Activated T-helper 17 cell treated with anti-CD3 and anti-CD28 coated beads, Interleukin-2, amount 50 U/mL, for 72 hours (primary cell): ENCODE measurements at regions not wholly inside any gene's neighbourhood (a gene's known extent, or its start where the extent isn't known, plus 50 kb on each side); places are given as distances from the start of the nearest gene placed in this dataset.
A peak's percentile ranks its signal among the peaks of the same experiment; 100 is the strongest.
"Not testable (repeated sequence)": the region's sequence is repeated elsewhere in the genome, so short reads cannot be mapped to it uniquely, and the experiment has no call there.

Source experiments
- ATAC-seq: fragments of 150-1000 bp; cut with Tn5 transposase; replicated peaks from 2 replicates; pipeline ENCODE4 v1.10.0; 2021; ENCODE audit warnings: mild to moderate bottlenecking, moderate library complexity
- H3K27ac Mint-ChIP-seq: one replicate; pipeline ENCODE4 v1.8.0; 2022; ENCODE audit warnings: mixed read lengths
- H3K27me3 Mint-ChIP-seq: one replicate; pipeline ENCODE4 v1.8.0; 2022; ENCODE audit warnings: mixed read lengths
- H3K36me3 Mint-ChIP-seq: one replicate; pipeline ENCODE4 v1.8.0; 2022; ENCODE audit warnings: low read depth, mild to moderate bottlenecking, mixed read lengths
- H3K4me1 Mint-ChIP-seq: one replicate; pipeline ENCODE4 v1.8.0; 2022; ENCODE audit warnings: mixed read lengths
- H3K4me3 Mint-ChIP-seq: one replicate; pipeline ENCODE4 v1.8.0; 2022; ENCODE audit warnings: mild to moderate bottlenecking, mixed read lengths
- H3K9me3 Mint-ChIP-seq: one replicate; pipeline ENCODE4 v1.8.0; 2022; ENCODE audit warnings: mixed read lengths

DNA sequence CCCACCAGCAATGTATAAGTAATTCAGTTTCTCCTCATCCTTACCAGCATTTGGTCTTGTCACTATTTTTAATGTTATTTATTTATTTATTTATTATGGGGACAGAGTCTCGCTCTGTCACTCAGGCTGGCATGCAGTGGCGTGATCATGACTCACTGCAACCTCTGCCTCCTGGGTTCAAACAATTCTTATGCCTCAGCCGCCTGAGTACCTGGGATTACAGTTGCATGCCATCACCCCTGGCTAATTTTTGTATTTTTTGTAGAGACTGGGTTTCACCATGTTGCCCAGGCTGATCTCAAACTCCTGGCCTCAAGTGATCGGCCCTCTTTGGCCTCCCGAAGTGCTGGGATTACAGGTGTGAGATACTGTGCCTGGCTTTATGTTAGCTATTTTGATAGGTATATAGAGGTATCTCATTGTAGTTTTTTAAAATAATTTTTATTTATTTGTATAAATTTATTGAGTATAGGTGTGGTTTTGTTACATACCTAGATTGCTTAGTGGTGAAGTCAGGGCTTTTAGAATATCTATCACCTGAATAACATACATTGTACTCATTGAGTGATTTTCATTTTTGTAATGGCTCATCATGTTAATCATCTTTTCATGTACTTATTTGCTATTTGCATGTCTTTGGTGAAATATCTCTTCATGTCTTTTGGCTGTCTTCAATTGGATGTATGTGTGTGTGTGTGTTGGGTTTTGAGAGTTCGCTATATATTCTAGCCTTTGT is 53.3 kb downstream of the TANC2 start:
- no peaks in the 10 kb centered on the region for H3K36me3 Mint-ChIP-seq
- H3K4me3 Mint-ChIP-seq = no peak overlapping the region
- H3K4me1 Mint-ChIP-seq = peaks cover 11% of the 10 kb centered on the region
- H3K27ac Mint-ChIP-seq = no peak overlapping the region
- ATAC-seq = no peak
- no peaks in the 10 kb centered on the region for H3K27me3 Mint-ChIP-seq
- H3K9me3 Mint-ChIP-seq = no peaks in the 10 kb centered on the region

DNA sequence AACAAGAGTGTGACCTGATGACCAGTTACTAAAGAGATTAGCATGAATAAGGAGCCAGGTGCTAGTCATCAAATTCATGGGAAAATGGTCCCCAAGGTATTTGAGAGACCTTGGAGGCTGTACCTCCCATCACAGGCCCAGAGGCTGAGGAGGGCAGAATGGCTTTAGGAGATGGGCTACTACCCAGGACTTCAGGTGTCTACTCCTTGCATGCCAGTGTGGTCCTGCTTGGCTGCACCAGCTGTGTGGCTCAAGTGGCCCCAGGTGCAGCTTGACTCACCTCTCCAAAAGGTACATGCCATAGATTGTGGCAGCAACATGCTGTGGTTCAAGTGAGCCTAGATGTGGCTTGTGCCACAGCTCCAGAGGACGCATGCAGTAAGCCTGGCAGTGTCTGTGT is 56.5 kb downstream of the TANC2 start:
- H3K27ac Mint-ChIP-seq = no peak overlapping the region
- no peak overlapping the region for H3K4me3 Mint-ChIP-seq
- H3K9me3 Mint-ChIP-seq = no peaks in the 10 kb centered on the region
- no peaks in the 10 kb centered on the region for H3K36me3 Mint-ChIP-seq
- H3K4me1 Mint-ChIP-seq = peaks cover 6% of the 10 kb centered on the region
- ATAC-seq = no peak
- H3K27me3 Mint-ChIP-seq = no peaks in the 10 kb centered on the region

DNA sequence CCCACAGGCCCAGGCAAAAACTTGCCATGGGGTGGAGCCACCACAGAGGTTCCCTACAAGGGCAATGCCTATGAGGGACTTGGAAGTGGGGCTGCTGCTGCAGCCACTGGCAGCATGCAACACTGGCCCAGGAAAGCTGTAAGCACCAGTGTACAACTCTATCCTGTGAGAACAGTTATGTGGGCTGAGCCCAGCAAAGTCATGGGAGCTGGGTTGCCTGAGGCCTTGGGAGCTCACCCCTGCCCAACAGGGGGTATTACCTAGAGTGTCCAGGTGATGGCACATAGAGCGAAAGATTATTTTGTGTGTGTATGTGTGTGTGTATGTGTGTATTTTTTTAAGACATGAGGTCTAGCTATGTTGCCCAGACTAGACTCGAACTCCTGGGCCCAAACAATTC is 57.0 kb downstream of the TANC2 start:
- Mint-ChIP-seq H3K36me3 (no peaks in the 10 kb centered on the region), H3K4me3 (no peak overlapping the region), H3K9me3 (no peaks in the 10 kb centered on the region), H3K27me3 (no peaks in the 10 kb centered on the region), H3K4me1 (peaks cover 6% of the 10 kb centered on the region), H3K27ac (no peak overlapping the region)
- ATAC-seq = no peak

DNA sequence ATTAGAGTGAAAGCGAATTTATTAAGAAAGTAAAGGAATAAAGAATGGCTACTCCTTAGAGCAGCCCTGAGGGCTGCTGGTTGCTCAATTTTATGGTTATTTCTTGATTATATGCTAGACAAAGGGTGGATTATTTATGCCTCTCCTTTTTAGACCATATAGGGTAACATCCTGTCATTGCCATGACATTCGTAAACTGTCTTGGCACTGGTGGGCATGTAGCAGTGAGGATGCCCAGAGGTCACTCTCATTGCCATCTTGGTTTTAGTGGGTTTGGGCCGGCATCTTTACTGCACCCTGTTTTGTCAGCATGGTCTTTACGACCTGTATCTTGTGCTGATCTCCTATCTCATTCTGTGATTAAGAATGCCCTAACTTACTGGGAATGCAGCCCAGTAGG is 58.2 kb downstream of the TANC2 start:
- no peak overlapping the region for H3K27ac Mint-ChIP-seq
- H3K9me3 Mint-ChIP-seq = no peaks in the 10 kb centered on the region
- ATAC-seq = no peak
- H3K27me3 Mint-ChIP-seq = no peaks in the 10 kb centered on the region
- H3K4me3 Mint-ChIP-seq = no peak overlapping the region
- H3K36me3 Mint-ChIP-seq = no peaks in the 10 kb centered on the region
- peaks cover 6% of the 10 kb centered on the region for H3K4me1 Mint-ChIP-seq

DNA sequence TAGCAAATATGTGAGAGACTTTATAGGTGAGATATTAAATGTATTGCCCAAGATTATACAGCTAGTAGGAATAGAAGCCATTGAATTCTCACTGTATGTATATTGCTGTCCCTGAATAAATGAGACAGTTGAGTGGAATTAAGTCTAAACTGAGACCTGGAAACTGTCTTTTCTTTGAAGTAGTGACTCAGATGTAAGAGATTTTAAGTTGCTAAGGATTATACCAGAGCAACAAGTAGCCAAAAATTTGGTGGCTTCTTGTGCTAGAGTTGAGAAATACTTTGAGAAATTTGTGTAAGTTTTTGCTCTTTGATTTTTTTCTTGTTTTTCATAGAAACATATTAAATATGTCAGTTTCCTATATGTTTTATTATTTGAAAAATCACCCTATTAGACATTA is 58.7 kb downstream of the TANC2 start:
- Mint-ChIP-seq H3K4me3 (no peak overlapping the region), H3K4me1 (peaks cover 6% of the 10 kb centered on the region), H3K36me3 (no peaks in the 10 kb centered on the region), H3K9me3 (no peaks in the 10 kb centered on the region), H3K27me3 (no peaks in the 10 kb centered on the region), H3K27ac (no peak overlapping the region)
- ATAC-seq = no peak

DNA sequence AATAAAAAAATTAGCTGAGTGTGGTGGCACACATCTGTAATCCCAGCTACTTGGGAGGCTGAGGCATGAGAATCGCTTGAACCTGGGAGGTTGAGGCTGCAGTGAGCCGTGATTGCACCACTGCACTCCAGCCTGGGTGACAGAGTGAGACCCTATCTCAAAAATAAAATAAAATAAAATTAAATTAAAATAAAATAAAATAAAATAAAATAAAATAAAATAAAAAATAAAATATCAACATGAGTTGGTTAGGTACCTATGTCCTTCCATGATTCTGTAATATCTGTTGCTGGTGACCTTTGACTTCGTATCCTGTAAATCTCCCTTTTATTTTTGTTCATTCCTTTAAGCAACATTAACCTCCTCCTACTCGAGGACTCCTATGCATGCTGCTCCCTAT is 59.6 kb downstream of the TANC2 start:
- not testable (repeated sequence) for H3K4me3 Mint-ChIP-seq, ATAC-seq, H3K27ac Mint-ChIP-seq, H3K36me3 Mint-ChIP-seq, H3K4me1 Mint-ChIP-seq, H3K9me3 Mint-ChIP-seq, H3K27me3 Mint-ChIP-seq

DNA sequence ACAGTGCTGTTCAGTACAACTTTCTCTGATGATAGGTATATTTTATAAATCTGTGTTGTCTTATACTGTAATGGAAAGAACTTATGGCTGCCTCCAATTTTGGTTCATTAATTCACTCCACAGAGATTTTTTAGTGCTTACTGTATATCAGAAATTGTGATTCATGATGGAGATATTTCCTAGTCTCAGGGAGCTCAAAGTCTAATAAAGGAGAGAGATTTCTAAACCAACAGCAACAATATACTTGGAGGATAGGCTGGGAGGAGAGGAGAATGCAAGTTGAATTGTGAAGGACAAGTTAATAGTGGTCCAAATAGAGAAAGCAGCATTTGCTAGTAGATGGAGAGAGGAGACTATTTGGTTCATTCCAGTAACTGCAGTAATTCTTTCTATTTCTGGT is 63.5 kb downstream of the TANC2 start:
- Mint-ChIP-seq H3K36me3 (no peaks in the 10 kb centered on the region), H3K27me3 (no peaks in the 10 kb centered on the region), H3K4me1 (no peaks in the 10 kb centered on the region), H3K9me3 (no peaks in the 10 kb centered on the region), H3K27ac (no peak overlapping the region), H3K4me3 (no peak overlapping the region)
- ATAC-seq = no peak

DNA sequence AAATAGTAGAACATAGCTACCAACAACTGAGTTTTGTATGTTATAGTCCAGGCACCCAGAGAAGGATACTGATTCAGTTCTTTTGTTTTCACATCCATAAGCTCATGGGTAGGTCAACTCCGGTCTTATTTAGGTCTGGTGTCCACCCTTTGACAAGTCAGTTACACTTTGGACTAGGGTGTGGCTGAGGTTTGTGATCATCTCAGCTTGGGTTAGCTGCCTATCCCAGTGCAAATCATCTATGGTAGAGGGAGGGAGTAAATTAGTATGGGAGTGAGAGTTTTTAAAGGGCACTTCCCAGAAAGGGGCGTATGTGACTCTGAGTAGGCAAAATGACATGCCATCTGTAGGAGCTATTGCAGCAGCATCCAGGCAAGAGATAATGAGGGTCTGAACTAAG is 66.1 kb downstream of the TANC2 start:
- no peaks in the 10 kb centered on the region for H3K36me3 Mint-ChIP-seq
- H3K4me3 Mint-ChIP-seq = no peak overlapping the region

DNA sequence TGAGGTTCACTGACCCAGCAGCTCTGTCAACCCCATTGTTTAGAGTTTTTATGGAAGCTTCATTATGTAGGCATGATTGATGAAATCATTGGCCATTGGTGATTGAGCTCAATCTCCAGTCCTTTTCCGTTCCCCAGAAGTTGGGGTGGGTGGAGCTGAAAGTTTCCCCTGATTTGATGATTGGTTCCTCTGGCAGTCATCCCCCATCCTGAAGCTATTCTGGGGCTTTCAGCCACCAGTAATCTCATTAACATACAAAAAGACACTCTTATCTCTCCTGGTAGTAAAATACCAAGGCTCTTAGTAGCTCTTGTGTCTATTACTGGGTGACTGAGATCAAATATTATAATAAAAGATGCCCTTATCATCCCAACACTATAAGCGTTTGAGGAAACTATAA is 67.1 kb downstream of the TANC2 start:
- H3K4me1 Mint-ChIP-seq = peaks cover 8% of the 10 kb centered on the region
- H3K27ac Mint-ChIP-seq = no peak overlapping the region
- no peaks in the 10 kb centered on the region for H3K9me3 Mint-ChIP-seq
- no peak for ATAC-seq
- H3K4me3 Mint-ChIP-seq = no peak overlapping the region
- H3K36me3 Mint-ChIP-seq = no peaks in the 10 kb centered on the region
- no peaks in the 10 kb centered on the region for H3K27me3 Mint-ChIP-seq

More for the DNA sequence above, 66.1 kb downstream of the TANC2 start:
- peaks cover 8% of the 10 kb centered on the region for H3K4me1 Mint-ChIP-seq
- no peaks in the 10 kb centered on the region for H3K9me3 Mint-ChIP-seq
- H3K27ac Mint-ChIP-seq = no peak overlapping the region
- no peak for ATAC-seq
- H3K27me3 Mint-ChIP-seq = no peaks in the 10 kb centered on the region

DNA sequence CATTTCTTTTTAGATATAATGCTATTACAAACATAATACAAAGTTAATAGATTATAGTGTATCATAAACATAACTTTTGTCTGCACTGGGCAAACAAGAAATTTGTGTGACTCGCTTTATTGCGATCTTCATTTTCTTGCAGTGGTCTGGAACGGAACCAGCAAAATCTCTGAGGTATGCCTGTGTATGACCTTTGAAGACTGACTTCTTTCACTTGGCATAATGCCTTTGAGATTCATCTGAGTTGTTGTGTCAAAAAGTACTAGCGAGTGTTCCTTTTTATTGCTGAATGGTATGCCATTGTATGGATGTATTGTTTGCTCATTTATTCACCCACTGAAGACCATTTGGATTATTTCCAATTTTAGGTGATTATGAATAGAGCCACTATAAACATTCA is 69.2 kb downstream of the TANC2 start:
- ATAC-seq = no peak
- Mint-ChIP-seq H3K27me3 (no peaks in the 10 kb centered on the region), H3K36me3 (no peaks in the 10 kb centered on the region), H3K9me3 (no peaks in the 10 kb centered on the region), H3K4me3 (no peak overlapping the region), H3K4me1 (peaks cover 18% of the 10 kb centered on the region), H3K27ac (no peak overlapping the region)

DNA sequence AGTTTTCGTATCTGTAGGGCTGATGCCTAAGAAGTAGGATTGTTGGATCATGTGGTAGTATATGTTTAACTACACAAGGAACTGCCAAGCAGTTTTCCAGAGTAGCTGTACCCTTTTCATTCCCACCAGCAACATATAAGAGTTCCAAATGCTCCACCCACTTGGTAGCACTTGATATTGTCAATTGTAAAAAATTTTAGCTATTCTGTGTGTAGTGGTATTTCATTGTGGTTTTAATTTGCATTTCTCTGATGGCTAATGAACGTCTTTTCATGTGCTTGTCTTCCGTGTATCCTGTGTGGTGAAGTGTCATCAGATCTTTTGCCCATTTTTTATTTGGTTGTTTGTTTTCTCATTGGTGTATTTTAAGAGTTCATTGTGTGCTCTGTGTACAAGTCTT is 69.7 kb downstream of the TANC2 start:
- no peaks in the 10 kb centered on the region for H3K9me3 Mint-ChIP-seq
- H3K4me3 Mint-ChIP-seq = no peak overlapping the region
- no peak overlapping the region for H3K27ac Mint-ChIP-seq
- ATAC-seq = no peak
- H3K4me1 Mint-ChIP-seq = peaks cover 19% of the 10 kb centered on the region
- H3K36me3 Mint-ChIP-seq = no peaks in the 10 kb centered on the region
- no peaks in the 10 kb centered on the region for H3K27me3 Mint-ChIP-seq

DNA sequence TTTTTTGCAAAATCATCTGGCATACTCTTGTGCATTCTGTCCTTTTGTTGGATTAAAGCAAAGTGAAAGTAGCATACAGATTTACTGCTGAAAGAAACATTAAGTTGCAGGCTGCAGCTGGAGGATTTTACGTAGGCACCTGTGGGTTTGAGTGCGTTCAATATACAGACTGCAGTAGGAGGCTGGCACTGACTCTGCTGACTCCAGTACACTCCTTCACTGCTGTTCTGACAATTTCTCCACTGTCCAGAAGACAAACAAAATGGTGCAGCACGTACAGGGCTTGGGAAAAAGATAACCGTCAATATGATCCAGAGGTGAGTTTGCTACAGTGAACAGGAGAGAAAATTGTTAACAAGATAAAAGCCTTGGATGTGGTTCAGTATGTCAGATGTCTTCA is 73.3 kb downstream of the TANC2 start:
- Mint-ChIP-seq H3K36me3 (no peaks in the 10 kb centered on the region), H3K9me3 (no peaks in the 10 kb centered on the region), H3K4me1 (peaks cover 19% of the 10 kb centered on the region), H3K27ac (no peak overlapping the region), H3K4me3 (no peak overlapping the region), H3K27me3 (no peaks in the 10 kb centered on the region)
- ATAC-seq = no peak

DNA sequence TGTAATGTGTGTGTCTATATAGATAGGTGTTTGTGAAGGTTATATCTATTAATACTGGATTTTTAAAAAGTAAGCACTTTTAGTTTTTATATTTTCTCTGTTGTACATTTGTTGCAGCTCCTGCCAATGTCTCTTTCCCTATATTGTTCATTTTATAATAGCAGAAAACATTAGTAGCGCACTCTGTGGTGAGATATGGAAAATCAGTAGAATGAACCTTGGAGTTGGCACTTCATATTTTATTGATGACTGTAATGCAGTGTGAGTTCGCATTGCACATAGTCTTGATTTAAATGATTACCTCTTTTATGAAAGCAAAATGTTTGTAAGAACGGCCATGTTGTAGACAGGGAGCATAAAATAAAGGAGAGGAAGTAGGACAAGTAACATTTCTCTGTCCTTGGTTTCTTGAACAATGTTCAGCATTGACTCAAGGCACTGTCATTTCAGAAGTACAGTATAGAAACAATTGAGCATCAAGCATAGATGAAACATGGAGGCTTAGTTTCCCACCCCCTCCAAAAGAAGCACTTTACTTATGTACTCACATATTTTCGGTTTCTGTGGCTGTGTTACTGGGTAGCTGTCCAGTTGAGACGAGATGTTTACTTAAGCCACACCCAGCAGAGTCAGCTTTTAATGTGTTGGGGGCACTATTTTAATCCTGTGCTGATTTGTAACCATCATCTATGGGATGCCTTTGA is 74.0 kb downstream of the TANC2 start:
- H3K4me3 Mint-ChIP-seq = no peak overlapping the region
- no peaks in the 10 kb centered on the region for H3K27me3 Mint-ChIP-seq
- H3K4me1 Mint-ChIP-seq = peaks cover 19% of the 10 kb centered on the region
- ATAC-seq = peak; percentile 75
- H3K27ac Mint-ChIP-seq = no peak overlapping the region
- H3K36me3 Mint-ChIP-seq = no peaks in the 10 kb centered on the region
- no peaks in the 10 kb centered on the region for H3K9me3 Mint-ChIP-seq

DNA sequence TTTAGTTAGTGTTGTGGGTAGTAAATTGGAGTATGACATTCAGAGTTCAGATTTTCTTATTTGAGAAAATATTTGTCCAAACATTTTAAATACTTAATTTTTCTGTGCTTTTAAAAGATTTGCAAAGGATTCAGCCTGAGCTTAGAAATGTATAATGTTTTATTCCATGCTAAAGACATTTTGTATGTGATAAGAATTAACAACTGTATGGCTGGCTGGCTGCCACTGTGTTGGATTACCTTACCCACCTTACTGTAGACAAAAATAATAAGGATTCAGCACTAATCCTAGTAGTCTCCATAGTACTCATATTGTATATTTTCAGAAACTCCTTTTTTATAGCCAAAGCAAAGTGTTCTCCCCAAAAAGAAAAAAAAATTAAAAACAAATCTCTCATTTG is 74.8 kb downstream of the TANC2 start:
- Mint-ChIP-seq H3K27ac (no peak overlapping the region), H3K4me3 (no peak overlapping the region), H3K27me3 (no peaks in the 10 kb centered on the region), H3K9me3 (no peaks in the 10 kb centered on the region), H3K4me1 (peaks cover 14% of the 10 kb centered on the region), H3K36me3 (no peaks in the 10 kb centered on the region)
- ATAC-seq = no peak

DNA sequence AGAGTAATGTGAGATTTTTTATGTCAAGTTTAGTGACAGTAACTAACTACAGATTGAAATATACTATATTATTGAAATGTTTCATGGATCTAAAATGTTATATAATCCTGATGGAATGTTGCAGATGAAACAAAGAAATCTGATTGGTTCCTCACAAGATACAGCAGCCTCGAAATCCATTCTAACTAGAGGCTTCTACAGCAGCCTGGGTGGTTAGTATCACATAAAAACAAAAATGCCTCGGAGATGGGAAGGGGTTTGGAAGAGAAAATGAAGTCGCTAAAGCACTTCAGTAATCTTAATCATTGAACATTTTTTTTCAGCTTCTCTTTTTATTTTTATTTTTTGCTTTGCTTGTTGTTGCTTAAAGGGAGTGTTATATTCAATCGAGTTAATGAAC is 75.2 kb downstream of the TANC2 start:
- no peak for ATAC-seq
- no peaks in the 10 kb centered on the region for H3K9me3 Mint-ChIP-seq
- H3K4me3 Mint-ChIP-seq = no peak overlapping the region
- H3K27me3 Mint-ChIP-seq = no peaks in the 10 kb centered on the region
- H3K4me1 Mint-ChIP-seq = peaks cover 11% of the 10 kb centered on the region
- no peaks in the 10 kb centered on the region for H3K36me3 Mint-ChIP-seq
- H3K27ac Mint-ChIP-seq = no peak overlapping the region
